HepG2 (cell line): ENCODE measurements at regions not wholly inside any gene's neighbourhood (a gene's known extent, or its start where the extent isn't known, plus 50 kb on each side); places are given as distances from the start of the nearest gene placed in this dataset.

Source experiments
- ATAC-seq: fragments of 200-7000 bp; cut with Tn5 transposase; 3 replicates; pipeline ENCODE4 v1.9.1; 2020; ENCODE audit warnings: mild to moderate bottlenecking, moderate library complexity
- BruUV-seq: library from RNA; stranded (reverse); fragments of 400-500 nt; replicated peaks from 2 replicates; lab custom pipeline; 2021; lab: Mats Ljungman, UMichigan
- CTCF ChIA-PET: fragments of 300-600 bp; formaldehyde crosslinking; extraction: SDS; loops from one replicate; lab custom pipeline; 2021; ENCODE audit warnings: low total read pairs, inconsistent platforms, low intra/inter-chr PET ratio; lab: Yijun Ruan, JAX
- POLR2A ChIA-PET: fragments of 350-600 bp; sonication (Branson Sonifier 250); formaldehyde crosslinking; loops from one replicate; lab custom pipeline; 2020; ENCODE audit warnings: antibody characterized with exemption, inconsistent platforms; lab: Yijun Ruan, JAX
- DNase-seq: peaks from one replicate; pipeline ENCODE4 v3.0.0-alpha.2; 2015; ENCODE audit warnings: low spot score
- FAIRE-seq: peaks from 3 replicates; lab custom pipeline; 2011; peaks lifted over from hg19 to GRCh38; lab: Jason Lieb, UNC
- H2AFZ ChIP-seq: one replicate; pipeline ENCODE4 v1.6.1; 2011; ENCODE audit warnings: low read length, inconsistent platforms
- H3K27ac ChIP-seq: fragments of 300-600 bp; 3 replicates; pipeline ENCODE4 v1.8.0; 2011; ENCODE audit warnings: mixed run types, mild to moderate bottlenecking, mixed read lengths, low read length, inconsistent platforms; ENCODE audit not compliant: insufficient read depth; ENCODE audit errors: extremely low read length
- H3K27me3 ChIP-seq, 2 experiments: fragments of 200-600 bp in 1 of 2; 2 replicates in 1 of 2; 3 replicates in 1 of 2; pipeline versions ENCODE4 v1.6.0 to v1.8.0; 2011; ENCODE audit warnings: low read length in 2 of 2, mild to moderate bottlenecking in 2 of 2, moderate library complexity in 2 of 2, inconsistent platforms in 1 of 2; ENCODE audit not compliant: insufficient read depth in 2 of 2, control insufficient read depth in 1 of 2
- H3K36me3 ChIP-seq, 2 experiments: fragments of 200-600 bp in 1 of 2; replicated peaks in 1 of 2; 2 replicates in 1 of 2; 3 replicates in 1 of 2; pipeline versions ENCODE4 v1.5.1 to v1.8.0; 2011; ENCODE audit warnings: low read length in 2 of 2, inconsistent platforms in 1 of 2; ENCODE audit not compliant: insufficient read depth in 2 of 2, control insufficient read depth in 1 of 2
- H3K4me1 ChIP-seq: 2 replicates; pipeline ENCODE4 v1.5.1; 2012; ENCODE audit warnings: low read length, inconsistent platforms; ENCODE audit not compliant: insufficient read depth
- H3K4me2 ChIP-seq: 2 replicates; pipeline ENCODE4 v1.6.0; 2011; ENCODE audit warnings: low read depth, low read length, inconsistent platforms
- H3K4me3 ChIP-seq, 3 experiments: fragments of 200-600 bp in 1 of 3; sonication (generic), shearing (Covaris generic) in 1 of 3; replicated peaks in 1 of 3; 2 replicates each; pipeline ENCODE4 v1.5.1; 2011 to 2016; ENCODE audit warnings: low read length in 3 of 3, inconsistent platforms in 2 of 3, low read depth in 2 of 3, mild to moderate bottlenecking in 2 of 3, control low read depth in 1 of 3, mixed read lengths in 1 of 3; ENCODE audit not compliant: insufficient read depth in 1 of 3
- H3K79me2 ChIP-seq: one replicate; pipeline ENCODE4 v1.6.1; 2011; ENCODE audit warnings: low read length, inconsistent platforms; ENCODE audit not compliant: insufficient read depth
- H3K9ac ChIP-seq: 2 replicates; pipeline ENCODE4 v1.6.0; 2011; ENCODE audit warnings: mild to moderate bottlenecking, low read depth, low read length, inconsistent platforms; ENCODE audit not compliant: insufficient read depth
- H3K9me3 ChIP-seq: 2 replicates; pipeline ENCODE4 v1.5.1; 2012; ENCODE audit warnings: mild to moderate bottlenecking, low read length
- H4K20me1 ChIP-seq: 2 replicates; pipeline ENCODE4 v1.6.0; 2011; ENCODE audit warnings: inconsistent platforms, mild to moderate bottlenecking, low read length, moderate library complexity; ENCODE audit not compliant: insufficient read depth
- AGO1 ChIP-seq: fragments of 200-400 bp; formaldehyde crosslinking; IDR thresholded peaks from 2 replicates; pipeline ENCODE4 v1.6.1; 2017; ENCODE audit warnings: mild to moderate bottlenecking, low read depth, low read length, moderate library complexity; ENCODE audit not compliant: poor library complexity, severe bottlenecking
- KLF13 ChIP-seq: sonication (generic); formaldehyde crosslinking; IDR thresholded peaks from 2 replicates; pipeline ENCODE4 v1.4.0; 2020; ENCODE audit warnings: mild to moderate bottlenecking, missing genetic modification reagents
- MATR3 ChIP-seq: sonication (generic); formaldehyde crosslinking; IDR thresholded peaks from 2 replicates; pipeline ENCODE4 v1.4.0; 2020; ENCODE audit warnings: missing genetic modification reagents
- PTBP1 ChIP-seq: fragments of 200-400 bp; formaldehyde crosslinking; IDR thresholded peaks from 2 replicates; pipeline ENCODE4 v1.6.1; 2018; ENCODE audit warnings: low read length, low read depth; ENCODE audit not compliant: poor library complexity, severe bottlenecking
- RORA ChIP-seq: sonication (generic); formaldehyde crosslinking; IDR thresholded peaks from 2 replicates; pipeline ENCODE4 v1.5.0; 2020; ENCODE audit warnings: mild to moderate bottlenecking, missing genetic modification reagents, moderate library complexity
- SMC3 ChIP-seq: IDR thresholded peaks from 2 replicates; pipeline ENCODE4 v1.6.1; 2011; ENCODE audit warnings: low read length, improper control_type of control experiment
- SNAPC2 ChIP-seq: sonication (generic); formaldehyde crosslinking; IDR thresholded peaks from 2 replicates; pipeline ENCODE4 v1.8.1; 2022; ENCODE audit warnings: mild to moderate bottlenecking, missing genetic modification reagents
- SOX13 ChIP-seq, 3 experiments: fragments of 450-650 bp in 1 of 3; sonication (generic) in 1 of 3; formaldehyde crosslinking in 1 of 3; IDR thresholded peaks in 2 of 3; conservative IDR thresholded peaks in 1 of 3; 2 replicates each; pipeline versions ENCODE4 v1.5.0 to v1.6.1; 2016 to 2020; ENCODE audit warnings: antibody characterized with exemption in 1 of 3, mild to moderate bottlenecking in 1 of 3, missing compliant biosample characterization in 1 of 3, missing genetic modification reagents in 1 of 3, moderate library complexity in 1 of 3
- TBX3 ChIP-seq: fragments of 450-650 bp; IDR thresholded peaks from 2 replicates; pipeline ENCODE4 v1.6.1; 2017; ENCODE audit warnings: antibody characterized with exemption, mild to moderate bottlenecking, inconsistent platforms, borderline replicate concordance
- ZBTB21 ChIP-seq: sonication (generic); formaldehyde crosslinking; IDR thresholded peaks from 2 replicates; pipeline ENCODE4 v1.4.0; 2020; ENCODE audit warnings: missing genetic modification reagents
- ZFP36L1 ChIP-seq: sonication (generic); formaldehyde crosslinking; IDR thresholded peaks from 2 replicates; pipeline ENCODE4 v1.8.0; 2022; ENCODE audit warnings: mild to moderate bottlenecking, missing genetic modification reagents, moderate library complexity
- ZFX ChIP-seq: sonication (generic); formaldehyde crosslinking; IDR thresholded peaks from 2 replicates; pipeline ENCODE4 v1.4.0; 2020; ENCODE audit warnings: mild to moderate bottlenecking, low read depth, missing genetic modification reagents, moderate library complexity
- ZNF101 ChIP-seq: sonication (generic); formaldehyde crosslinking; IDR thresholded peaks from 2 replicates; pipeline ENCODE4 v1.4.0; 2020; ENCODE audit warnings: mild to moderate bottlenecking, low read depth, missing genetic modification reagents, borderline replicate concordance
- ZNF317 ChIP-seq: sonication (generic); formaldehyde crosslinking; IDR thresholded peaks from 2 replicates; pipeline ENCODE4 v1.5.0; 2020; ENCODE audit warnings: mild to moderate bottlenecking, missing genetic modification reagents
- ZNF572 ChIP-seq: sonication (generic); formaldehyde crosslinking; IDR thresholded peaks from 2 replicates; pipeline ENCODE4 v1.5.1; 2020; ENCODE audit warnings: mild to moderate bottlenecking, missing genetic modification reagents
- ZNF619 ChIP-seq: sonication (generic); formaldehyde crosslinking; IDR thresholded peaks from 2 replicates; pipeline ENCODE4 v1.4.0; 2020; ENCODE audit warnings: mild to moderate bottlenecking, missing genetic modification reagents
- ZNF775 ChIP-seq: sonication (generic); formaldehyde crosslinking; IDR thresholded peaks from 2 replicates; pipeline ENCODE4 v1.4.0; 2020; ENCODE audit warnings: missing genetic modification reagents, mild to moderate bottlenecking, moderate library complexity, borderline replicate concordance
- WGBS: methylation state at CpG from one replicate; pipeline ENCODE4 v1.1.6; 2017; ENCODE audit warnings: low lambda C conversion rate; 5-methylcytosine and 5-hydroxymethylcytosine counted together
- in situ Hi-C: cut with HindIII; loops from 2 replicates; pipeline ENCODE4 v1.10.0; 2017; ENCODE audit warnings: low pct_unique_long_range_greater_than_20kb; ENCODE audit not compliant: extremely low pct_ligation_motif_present
- intact Hi-C: fragments of 100-400 bp; cut with micrococcal nuclease; formaldehyde crosslinking; loops from one replicate; pipeline ENCODE4 v1.10.0; 2022; ENCODE audit not compliant: unreplicated experiment
- TF ChIP-seq, protein P1 (sequence below): sonication (generic); formaldehyde crosslinking; IDR thresholded peaks from 2 replicates; pipeline ENCODE4 v1.9.0; 2021; ENCODE audit warnings: mild to moderate bottlenecking, missing genetic modification reagents
- TF ChIP-seq, protein P2 (sequence below): sonication (generic); formaldehyde crosslinking; IDR thresholded peaks from 2 replicates; pipeline ENCODE4 v1.8.0; 2022; ENCODE audit warnings: missing genetic modification reagents, mild to moderate bottlenecking, borderline replicate concordance

- no peaks in the 10 kb centered on the region for H4K20me1 ChIP-seq
- no peak overlapping the region for H3K9ac ChIP-seq
- intact Hi-C loops (no loop called here), in situ Hi-C loops (no loop called here)
- no peak overlapping the region for H2AFZ ChIP-seq
- FAIRE-seq (no peak), DNase-seq (no peak), ATAC-seq (no peak)
- no peak overlapping the region for H3K4me2 ChIP-seq
- no peaks in the 10 kb centered on the region for H3K4me1 ChIP-seq
- no peak overlapping the region for H3K4me3 ChIP-seq
- H3K9me3 ChIP-seq: no peaks in the 10 kb centered on the region
- no peak overlapping the region for H3K27ac ChIP-seq
- ChIA-PET POLR2A (no interaction called here), CTCF (no interaction called here)
- H3K27me3 ChIP-seq: no peaks in the 10 kb centered on the region
- H3K36me3 ChIP-seq: no peaks in the 10 kb centered on the region
- BruUV-seq: no TSS peak
- H3K79me2 ChIP-seq: no peaks in the 10 kb centered on the region
- 36% methylated on average over 6 of the region's 6 CpGs for WGBS
- TF ChIP-seq ZFX (CRISPR knock-in tag) (no peak), ZNF572 (no peak), ZNF619 (CRISPR knock-in tag) (no peak), ZNF775 (no peak), MATR3 (CRISPR knock-in tag) (no peak), TBX3 (no peak), ZNF101 (CRISPR knock-in tag) (no peak), AGO1 (no peak), ZNF317 (CRISPR knock-in tag) (no peak), ZBTB21 (no peak), SMC3 (no peak), SOX13 (IDR thresholded peaks at IDR 0.05) (no peak), SOX13 (CRISPR knock-in tag; conservative IDR thresholded peaks at IDR 0.05 in 1 of 2, IDR thresholded peaks at IDR 0.05 in 1 of 2) (no peak), RORA (CRISPR knock-in tag) (no peak), KLF13 (CRISPR knock-in tag) (no peak), SNAPC2 (CRISPR knock-in tag) (no peak), PTBP1 (no peak), ZFP36L1 (CRISPR knock-in tag) (no peak)
- TF ChIP-seq, protein P1, sequence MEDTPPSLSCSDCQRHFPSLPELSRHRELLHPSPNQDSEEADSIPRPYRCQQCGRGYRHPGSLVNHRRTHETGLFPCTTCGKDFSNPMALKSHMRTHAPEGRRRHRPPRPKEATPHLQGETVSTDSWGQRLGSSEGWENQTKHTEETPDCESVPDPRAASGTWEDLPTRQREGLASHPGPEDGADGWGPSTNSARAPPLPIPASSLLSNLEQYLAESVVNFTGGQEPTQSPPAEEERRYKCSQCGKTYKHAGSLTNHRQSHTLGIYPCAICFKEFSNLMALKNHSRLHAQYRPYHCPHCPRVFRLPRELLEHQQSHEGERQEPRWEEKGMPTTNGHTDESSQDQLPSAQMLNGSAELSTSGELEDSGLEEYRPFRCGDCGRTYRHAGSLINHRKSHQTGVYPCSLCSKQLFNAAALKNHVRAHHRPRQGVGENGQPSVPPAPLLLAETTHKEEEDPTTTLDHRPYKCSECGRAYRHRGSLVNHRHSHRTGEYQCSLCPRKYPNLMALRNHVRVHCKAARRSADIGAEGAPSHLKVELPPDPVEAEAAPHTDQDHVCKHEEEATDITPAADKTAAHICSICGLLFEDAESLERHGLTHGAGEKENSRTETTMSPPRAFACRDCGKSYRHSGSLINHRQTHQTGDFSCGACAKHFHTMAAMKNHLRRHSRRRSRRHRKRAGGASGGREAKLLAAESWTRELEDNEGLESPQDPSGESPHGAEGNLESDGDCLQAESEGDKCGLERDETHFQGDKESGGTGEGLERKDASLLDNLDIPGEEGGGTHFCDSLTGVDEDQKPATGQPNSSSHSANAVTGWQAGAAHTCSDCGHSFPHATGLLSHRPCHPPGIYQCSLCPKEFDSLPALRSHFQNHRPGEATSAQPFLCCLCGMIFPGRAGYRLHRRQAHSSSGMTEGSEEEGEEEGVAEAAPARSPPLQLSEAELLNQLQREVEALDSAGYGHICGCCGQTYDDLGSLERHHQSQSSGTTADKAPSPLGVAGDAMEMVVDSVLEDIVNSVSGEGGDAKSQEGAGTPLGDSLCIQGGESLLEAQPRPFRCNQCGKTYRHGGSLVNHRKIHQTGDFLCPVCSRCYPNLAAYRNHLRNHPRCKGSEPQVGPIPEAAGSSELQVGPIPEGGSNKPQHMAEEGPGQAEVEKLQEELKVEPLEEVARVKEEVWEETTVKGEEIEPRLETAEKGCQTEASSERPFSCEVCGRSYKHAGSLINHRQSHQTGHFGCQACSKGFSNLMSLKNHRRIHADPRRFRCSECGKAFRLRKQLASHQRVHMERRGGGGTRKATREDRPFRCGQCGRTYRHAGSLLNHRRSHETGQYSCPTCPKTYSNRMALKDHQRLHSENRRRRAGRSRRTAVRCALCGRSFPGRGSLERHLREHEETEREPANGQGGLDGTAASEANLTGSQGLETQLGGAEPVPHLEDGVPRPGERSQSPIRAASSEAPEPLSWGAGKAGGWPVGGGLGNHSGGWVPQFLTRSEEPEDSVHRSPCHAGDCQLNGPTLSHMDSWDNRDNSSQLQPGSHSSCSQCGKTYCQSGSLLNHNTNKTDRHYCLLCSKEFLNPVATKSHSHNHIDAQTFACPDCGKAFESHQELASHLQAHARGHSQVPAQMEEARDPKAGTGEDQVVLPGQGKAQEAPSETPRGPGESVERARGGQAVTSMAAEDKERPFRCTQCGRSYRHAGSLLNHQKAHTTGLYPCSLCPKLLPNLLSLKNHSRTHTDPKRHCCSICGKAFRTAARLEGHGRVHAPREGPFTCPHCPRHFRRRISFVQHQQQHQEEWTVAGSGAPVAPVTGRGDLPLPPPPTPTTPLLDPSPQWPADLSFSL (CRISPR knock-in tag): no peak
- TF ChIP-seq, protein P2, sequence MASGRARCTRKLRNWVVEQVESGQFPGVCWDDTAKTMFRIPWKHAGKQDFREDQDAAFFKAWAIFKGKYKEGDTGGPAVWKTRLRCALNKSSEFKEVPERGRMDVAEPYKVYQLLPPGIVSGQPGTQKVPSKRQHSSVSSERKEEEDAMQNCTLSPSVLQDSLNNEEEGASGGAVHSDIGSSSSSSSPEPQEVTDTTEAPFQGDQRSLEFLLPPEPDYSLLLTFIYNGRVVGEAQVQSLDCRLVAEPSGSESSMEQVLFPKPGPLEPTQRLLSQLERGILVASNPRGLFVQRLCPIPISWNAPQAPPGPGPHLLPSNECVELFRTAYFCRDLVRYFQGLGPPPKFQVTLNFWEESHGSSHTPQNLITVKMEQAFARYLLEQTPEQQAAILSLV (CRISPR knock-in tag): no peak
Observed at GRCh38 chr3:153050978-153051377, 111.0 kb upstream of the RAP2B start.
